ENCODE measurements at regions not wholly inside any gene's neighbourhood (a gene's known extent, or its start where the extent isn't known, plus 50 kb on each side); places are given as distances from the start of the nearest gene placed in this dataset.

DNA sequence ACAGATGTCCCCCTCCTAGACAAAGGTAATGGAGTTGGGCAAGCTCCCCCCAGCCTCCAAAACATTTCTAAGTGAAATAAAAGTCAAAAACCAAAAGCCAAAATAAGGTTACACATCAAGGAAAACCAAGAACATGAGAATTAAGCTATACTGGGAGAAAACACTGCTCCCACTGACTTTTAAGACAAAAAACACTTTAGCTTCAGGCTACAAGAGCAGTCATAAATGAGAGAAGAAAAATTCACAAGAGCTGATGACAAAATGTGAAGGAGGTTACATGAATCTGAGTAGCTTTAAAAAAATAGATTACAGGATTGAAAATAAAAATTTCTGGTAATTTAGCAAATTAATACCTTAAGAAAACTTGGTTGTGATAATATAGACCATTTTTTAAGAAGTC is 1370.3 kb upstream of the CDH9 start:
- no peak for TF ChIP-seq CTCF (IDR thresholded peaks at IDR 0.05)
- TF ChIP-seq POLR2A (IDR thresholded peaks at IDR 0.05), result no peak

All from Peyer's patch (tissue), 4 donors.